ENCODE measurements at regions not wholly inside any gene's neighbourhood (a gene's known extent, or its start where the extent isn't known, plus 50 kb on each side); places are given as distances from the start of the nearest gene placed in this dataset.
"Not testable (repeated sequence)": the region's sequence is repeated elsewhere in the genome, so short reads cannot be mapped to it uniquely, and the experiment has no call there.

DNA sequence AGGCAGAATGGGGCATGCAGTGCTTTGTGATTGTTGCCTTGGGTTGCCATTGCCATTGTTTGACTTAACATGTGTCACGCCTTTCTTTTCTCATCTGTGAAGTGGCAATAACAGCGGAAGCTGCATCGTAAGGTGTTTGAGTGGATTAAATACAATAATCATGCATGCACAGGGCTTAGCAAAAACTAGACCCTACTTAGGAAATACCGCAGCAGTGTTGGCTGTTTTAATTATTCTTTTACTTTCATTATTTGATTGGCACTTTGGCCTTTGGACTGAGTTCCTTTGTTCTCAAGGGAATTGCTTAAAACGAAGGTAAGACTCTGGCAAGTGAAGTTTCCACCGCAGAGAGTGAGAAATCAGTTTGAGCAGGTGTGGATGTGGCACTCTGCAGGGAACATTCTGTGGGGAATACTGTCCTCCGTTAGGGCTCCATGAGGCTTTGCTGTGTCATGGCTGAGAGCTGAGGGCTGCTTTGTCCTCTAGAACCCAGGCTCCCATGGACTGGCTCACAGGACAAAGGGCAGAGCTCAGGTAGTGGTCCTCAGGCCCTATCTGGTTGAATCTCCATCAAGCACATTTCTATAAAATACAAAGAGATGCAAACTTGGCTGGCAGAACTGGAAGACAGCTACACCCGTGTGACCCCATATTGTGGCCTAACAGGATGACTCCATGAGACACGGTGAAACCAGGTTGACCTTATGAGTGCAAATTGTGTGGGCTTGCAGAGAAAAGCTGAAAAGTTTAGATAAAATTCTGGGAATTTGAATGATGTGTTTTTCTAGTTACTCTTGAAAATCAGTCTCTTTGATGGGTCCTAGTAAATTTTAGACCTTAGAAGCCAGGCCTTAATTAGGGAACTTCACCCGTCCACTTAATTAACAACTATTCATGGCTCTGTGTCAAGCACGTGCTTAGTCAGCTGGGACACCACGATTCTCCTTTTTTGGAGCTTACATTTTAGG, 407.2 kb downstream of the KCNRG start:
- Histone ChIP-seq H3K4me1 (peaks cover 9 to 25% (median 13%) of the 10 kb centered on the region in 4 donors), H3K27me3 (no peaks in the 10 kb centered on the region), H3K36me3 (no peaks in the 10 kb centered on the region), H3K27ac (no peak overlapping the region), H3K9me3 (no peaks in the 10 kb centered on the region), H3K4me3 (no peak overlapping the region)
- no peak for DNase-seq
- in situ Hi-C loops (cut with MboI; ENCODE audit: low pct_ligation_motif_present in 1 of 4, low pct_unique_long_range_greater_than_20kb in 1 of 4, low sequenced_read_pairs in 3 of 4), result no loop called here
- WGBS, 2 donors (ENCODE audit: low coverage in 1 of 2), result 70 to 78% methylated on average over 6 to 12 of the region's 12 CpGs
- TF ChIP-seq POLR2AphosphoS5 (IDR thresholded peaks at IDR 0.05) (no peak), EP300 (IDR thresholded peaks at IDR 0.05; ENCODE audit: low read depth) (no peak), POLR2A (IDR thresholded peaks at IDR 0.05) (no peak)
- TF ChIP-seq, protein P1, sequence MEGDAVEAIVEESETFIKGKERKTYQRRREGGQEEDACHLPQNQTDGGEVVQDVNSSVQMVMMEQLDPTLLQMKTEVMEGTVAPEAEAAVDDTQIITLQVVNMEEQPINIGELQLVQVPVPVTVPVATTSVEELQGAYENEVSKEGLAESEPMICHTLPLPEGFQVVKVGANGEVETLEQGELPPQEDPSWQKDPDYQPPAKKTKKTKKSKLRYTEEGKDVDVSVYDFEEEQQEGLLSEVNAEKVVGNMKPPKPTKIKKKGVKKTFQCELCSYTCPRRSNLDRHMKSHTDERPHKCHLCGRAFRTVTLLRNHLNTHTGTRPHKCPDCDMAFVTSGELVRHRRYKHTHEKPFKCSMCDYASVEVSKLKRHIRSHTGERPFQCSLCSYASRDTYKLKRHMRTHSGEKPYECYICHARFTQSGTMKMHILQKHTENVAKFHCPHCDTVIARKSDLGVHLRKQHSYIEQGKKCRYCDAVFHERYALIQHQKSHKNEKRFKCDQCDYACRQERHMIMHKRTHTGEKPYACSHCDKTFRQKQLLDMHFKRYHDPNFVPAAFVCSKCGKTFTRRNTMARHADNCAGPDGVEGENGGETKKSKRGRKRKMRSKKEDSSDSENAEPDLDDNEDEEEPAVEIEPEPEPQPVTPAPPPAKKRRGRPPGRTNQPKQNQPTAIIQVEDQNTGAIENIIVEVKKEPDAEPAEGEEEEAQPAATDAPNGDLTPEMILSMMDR (IDR thresholded peaks at IDR 0.05), result no peak
- intact Hi-C loops (cut with DNase I; ENCODE audit: low total_unique reads), result no loop called here

DNA sequence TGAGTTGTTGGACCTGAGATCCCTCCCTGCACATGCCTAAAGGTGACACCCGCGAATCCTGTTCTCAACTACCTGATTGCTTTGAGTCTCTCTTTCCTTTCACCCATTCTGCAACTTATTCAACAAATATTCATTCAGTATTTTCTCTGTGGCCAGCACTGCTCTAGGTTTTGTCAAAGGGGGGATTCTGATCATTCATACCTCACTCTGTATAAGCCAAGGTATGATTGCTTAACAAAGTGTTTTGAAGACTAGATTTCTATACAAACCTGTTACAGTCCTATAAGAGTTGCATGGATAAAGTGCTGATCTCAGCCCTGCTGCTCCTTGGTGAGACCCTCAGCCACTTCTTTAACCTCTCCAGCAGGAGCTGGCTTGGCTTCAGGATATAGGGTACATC, 409.7 kb downstream of the KCNRG start:
- Histone ChIP-seq H3K27me3 (no peaks in the 10 kb centered on the region), H3K36me3 (no peaks in the 10 kb centered on the region), H3K4me1 (peaks cover 7 to 21% (median 11%) of the 10 kb centered on the region in 4 donors), H3K9me3 (no peaks in the 10 kb centered on the region), H3K27ac (no peak overlapping the region), H3K4me3 (no peak overlapping the region)
- in situ Hi-C loops (cut with MboI; ENCODE audit: low pct_ligation_motif_present in 1 of 4, low pct_unique_long_range_greater_than_20kb in 1 of 4, low sequenced_read_pairs in 3 of 4), result no loop called here
- intact Hi-C loops (cut with DNase I; ENCODE audit: low total_unique reads), result no loop called here
- TF ChIP-seq POLR2AphosphoS5 (IDR thresholded peaks at IDR 0.05) (no peak), EP300 (IDR thresholded peaks at IDR 0.05; ENCODE audit: low read depth) (no peak), POLR2A (IDR thresholded peaks at IDR 0.05) (no peak)
- TF ChIP-seq, protein P1 (IDR thresholded peaks at IDR 0.05), result no peak
- 93 to 95% methylated on average over 2 of the region's 2 CpGs for WGBS, 2 donors (ENCODE audit: low coverage in 1 of 2)
- DNase-seq, result no peak

DNA sequence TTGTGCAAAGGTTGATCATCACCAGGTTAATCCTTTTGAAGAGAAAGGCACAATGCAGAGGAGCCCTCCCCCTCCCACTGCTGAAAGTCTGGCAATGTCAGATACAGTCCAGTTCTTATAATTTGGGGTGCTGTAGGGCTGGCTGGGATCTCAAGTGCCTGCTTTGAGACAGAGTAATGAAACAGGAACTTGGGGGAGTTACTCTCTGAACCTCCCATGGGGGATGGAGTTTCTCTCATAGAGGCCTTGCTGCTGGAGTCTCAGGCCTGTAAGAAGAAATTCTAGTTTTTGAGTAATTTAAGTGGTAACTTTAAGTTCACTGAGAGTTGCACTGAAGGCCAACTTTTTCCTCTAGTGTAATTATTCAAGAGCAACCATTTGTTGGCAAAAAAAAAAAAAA, 410.5 kb downstream of the KCNRG start:
- no peak for TF ChIP-seq EP300 (IDR thresholded peaks at IDR 0.05; ENCODE audit: low read depth)
- TF ChIP-seq POLR2AphosphoS5 (IDR thresholded peaks at IDR 0.05), result no peak
- no peak for TF ChIP-seq POLR2A (IDR thresholded peaks at IDR 0.05)
- TF ChIP-seq, protein P1 (IDR thresholded peaks at IDR 0.05), result no peak

DNA sequence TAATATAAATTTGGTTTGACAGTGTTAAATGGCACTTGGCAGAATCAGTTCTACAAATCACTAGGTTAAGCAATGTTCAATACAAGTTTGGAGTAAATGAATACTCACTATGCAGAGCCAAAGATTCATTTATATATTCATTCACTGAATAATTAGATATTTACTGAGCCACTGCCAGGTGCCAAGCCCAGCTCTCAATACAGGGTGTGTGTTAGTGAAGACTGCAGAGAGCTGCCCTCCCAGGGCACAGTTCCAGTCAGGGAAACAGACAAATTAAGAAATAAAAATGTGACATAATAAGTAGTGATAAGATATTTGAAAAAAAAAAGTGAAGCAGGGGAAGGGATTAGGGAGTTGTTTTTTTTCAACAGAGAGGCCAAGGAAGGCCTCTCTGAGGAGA, 411.7 kb downstream of the KCNRG start:
- TF ChIP-seq POLR2A (IDR thresholded peaks at IDR 0.05) (no peak), POLR2AphosphoS5 (IDR thresholded peaks at IDR 0.05) (no peak), EP300 (IDR thresholded peaks at IDR 0.05; ENCODE audit: low read depth) (no peak)
- TF ChIP-seq, protein P1 (IDR thresholded peaks at IDR 0.05), result no peak
- no peak for DNase-seq
- Histone ChIP-seq H3K4me1 (peaks cover 0 to 7% (median 5%) of the 10 kb centered on the region in 4 donors), H3K27me3 (no peaks in the 10 kb centered on the region), H3K27ac (no peak overlapping the region), H3K9me3 (no peaks in the 10 kb centered on the region), H3K4me3 (no peak overlapping the region), H3K36me3 (no peaks in the 10 kb centered on the region)
- in situ Hi-C loops (cut with MboI; ENCODE audit: low pct_ligation_motif_present in 1 of 4, low pct_unique_long_range_greater_than_20kb in 1 of 4, low sequenced_read_pairs in 3 of 4) (no loop called here), intact Hi-C loops (cut with DNase I; ENCODE audit: low total_unique reads) (no loop called here)

More for the DNA sequence above, 410.5 kb downstream of the KCNRG start:
- intact Hi-C loops (cut with DNase I; ENCODE audit: low total_unique reads), result no loop called here
- no peaks in the 10 kb centered on the region for H3K9me3 ChIP-seq
- in situ Hi-C loops (cut with MboI; ENCODE audit: low pct_ligation_motif_present in 1 of 4, low pct_unique_long_range_greater_than_20kb in 1 of 4, low sequenced_read_pairs in 3 of 4), result no loop called here
- no peak overlapping the region for H3K4me3 ChIP-seq
- no peaks in the 10 kb centered on the region for H3K27me3 ChIP-seq
- H3K36me3 ChIP-seq, result no peaks in the 10 kb centered on the region
- no peak overlapping the region for H3K27ac ChIP-seq
- H3K4me1 ChIP-seq, result peaks cover 7 to 18% (median 10%) of the 10 kb centered on the region in 4 donors
- DNase-seq, result no peak

DNA sequence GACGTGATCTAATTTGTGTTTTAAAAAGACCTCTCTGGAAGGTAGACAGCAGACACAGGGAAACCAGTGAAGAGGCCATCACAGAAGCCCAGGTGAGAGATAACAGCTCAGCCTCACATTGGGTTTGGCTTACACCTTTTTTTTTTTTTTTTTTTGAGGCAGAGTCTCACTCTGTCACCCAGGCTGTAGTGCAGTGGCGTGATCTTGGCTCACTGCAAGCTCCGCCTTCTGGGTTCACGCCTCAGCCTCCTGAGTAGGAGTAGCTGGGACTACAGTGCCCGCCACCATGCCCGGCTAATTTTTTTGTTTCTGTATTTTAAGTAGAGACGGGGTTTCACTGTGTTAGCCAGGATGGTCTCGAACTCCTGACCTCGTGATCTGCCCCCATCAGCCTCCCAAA, 412.3 kb downstream of the KCNRG start:
- in situ Hi-C loops (cut with MboI; ENCODE audit: low pct_ligation_motif_present in 1 of 4, low pct_unique_long_range_greater_than_20kb in 1 of 4, low sequenced_read_pairs in 3 of 4); H3K9me3 ChIP-seq; intact Hi-C loops (cut with DNase I; ENCODE audit: low total_unique reads); H3K4me1 ChIP-seq; H3K36me3 ChIP-seq; H3K27me3 ChIP-seq; DNase-seq; H3K27ac ChIP-seq; H3K4me3 ChIP-seq: not testable (repeated sequence)
- 95 to 100% methylated on average over 4 to 9 of the region's 9 CpGs for WGBS, 2 donors (ENCODE audit: low coverage in 1 of 2)

Data from transverse colon (tissue), 4 donors.